Naive B cell (primary cell): ENCODE measurements at regions not wholly inside any gene's neighbourhood (a gene's known extent, or its start where the extent isn't known, plus 50 kb on each side); places are given as distances from the start of the nearest gene placed in this dataset.

Source experiments
- ATAC-seq, 2 donors: fragments of 150-1000 bp; cut with Tn5 transposase; 2 replicates each; pipeline ENCODE4 v1.10.0; 2021; ENCODE audit warnings: low read depth in 2 of 2, mild to moderate bottlenecking in 2 of 2, moderate library complexity in 2 of 2
- DNase-seq: peaks from one replicate; pipeline ENCODE4 v3.0.0; 2022
- H3K27ac Mint-ChIP-seq, 6 donors: one replicate each; pipeline ENCODE4 v1.8.0; 2020 to 2022; ENCODE audit warnings: mild to moderate bottlenecking in 6 of 6, mixed read lengths in 6 of 6, moderate library complexity in 5 of 6, inconsistent platforms in 2 of 6
- H3K27me3 Mint-ChIP-seq, 3 donors: one replicate each; pipeline ENCODE4 v1.8.0; 2021 to 2022; ENCODE audit warnings: mixed read lengths in 3 of 3, mild to moderate bottlenecking in 1 of 3
- H3K36me3 Mint-ChIP-seq, 2 donors: one replicate each; pipeline ENCODE4 v1.8.0; 2020 to 2022; ENCODE audit warnings: mixed read lengths in 2 of 2, inconsistent platforms in 1 of 2, mild to moderate bottlenecking in 1 of 2
- H3K4me1 Mint-ChIP-seq, 3 donors: one replicate each; pipeline ENCODE4 v1.8.0; 2020 to 2022; ENCODE audit warnings: mixed read lengths in 3 of 3, inconsistent platforms in 1 of 3, mild to moderate bottlenecking in 1 of 3, moderate library complexity in 1 of 3
- H3K4me3 Mint-ChIP-seq, 8 donors: one replicate each; pipeline ENCODE4 v1.8.0; 2020 to 2022; ENCODE audit warnings: mild to moderate bottlenecking in 8 of 8, mixed read lengths in 8 of 8, moderate library complexity in 8 of 8, inconsistent platforms in 2 of 8
- H3K9me3 Mint-ChIP-seq, 7 donors: one replicate each; pipeline ENCODE4 v1.8.0; 2020 to 2022; ENCODE audit warnings: mixed read lengths in 7 of 7, mild to moderate bottlenecking in 5 of 7, inconsistent platforms in 2 of 7, moderate library complexity in 1 of 7

DNA sequence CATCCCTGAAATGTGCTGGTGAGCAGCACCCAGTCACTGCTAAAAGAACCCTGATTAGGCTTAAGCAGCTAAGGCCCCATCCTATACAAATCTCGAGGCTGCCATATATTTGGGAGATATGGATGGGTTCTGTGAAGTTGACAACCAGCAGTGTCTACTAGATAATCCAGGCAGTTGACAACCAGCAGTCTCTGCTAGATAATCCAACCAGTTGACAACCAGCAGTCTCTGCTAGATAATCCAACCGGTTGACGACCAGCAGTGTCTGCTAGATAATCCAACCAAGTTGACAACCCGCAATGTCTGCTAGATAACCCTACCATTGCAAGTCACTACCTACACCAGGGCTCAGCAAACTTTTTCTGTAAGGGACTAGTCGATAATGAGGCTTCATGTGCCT is 58.3 kb upstream of the KDM7A start:
- ATAC-seq (no peak), DNase-seq (no peak)
- H3K4me3 Mint-ChIP-seq = peak overlapping the region in 3 of 8 donors; percentile 7 to 34 (median 12)
- no peaks in the 10 kb centered on the region for H3K27me3 Mint-ChIP-seq
- peak overlapping the region in 3 of 6 donors; percentile 38 to 49 (median 38) for H3K27ac Mint-ChIP-seq
- H3K9me3 Mint-ChIP-seq = no peaks in the 10 kb centered on the region
- peaks cover 36 to 53% (median 47%) of the 10 kb centered on the region in 3 donors for H3K4me1 Mint-ChIP-seq
- no peaks in the 10 kb centered on the region for H3K36me3 Mint-ChIP-seq

DNA sequence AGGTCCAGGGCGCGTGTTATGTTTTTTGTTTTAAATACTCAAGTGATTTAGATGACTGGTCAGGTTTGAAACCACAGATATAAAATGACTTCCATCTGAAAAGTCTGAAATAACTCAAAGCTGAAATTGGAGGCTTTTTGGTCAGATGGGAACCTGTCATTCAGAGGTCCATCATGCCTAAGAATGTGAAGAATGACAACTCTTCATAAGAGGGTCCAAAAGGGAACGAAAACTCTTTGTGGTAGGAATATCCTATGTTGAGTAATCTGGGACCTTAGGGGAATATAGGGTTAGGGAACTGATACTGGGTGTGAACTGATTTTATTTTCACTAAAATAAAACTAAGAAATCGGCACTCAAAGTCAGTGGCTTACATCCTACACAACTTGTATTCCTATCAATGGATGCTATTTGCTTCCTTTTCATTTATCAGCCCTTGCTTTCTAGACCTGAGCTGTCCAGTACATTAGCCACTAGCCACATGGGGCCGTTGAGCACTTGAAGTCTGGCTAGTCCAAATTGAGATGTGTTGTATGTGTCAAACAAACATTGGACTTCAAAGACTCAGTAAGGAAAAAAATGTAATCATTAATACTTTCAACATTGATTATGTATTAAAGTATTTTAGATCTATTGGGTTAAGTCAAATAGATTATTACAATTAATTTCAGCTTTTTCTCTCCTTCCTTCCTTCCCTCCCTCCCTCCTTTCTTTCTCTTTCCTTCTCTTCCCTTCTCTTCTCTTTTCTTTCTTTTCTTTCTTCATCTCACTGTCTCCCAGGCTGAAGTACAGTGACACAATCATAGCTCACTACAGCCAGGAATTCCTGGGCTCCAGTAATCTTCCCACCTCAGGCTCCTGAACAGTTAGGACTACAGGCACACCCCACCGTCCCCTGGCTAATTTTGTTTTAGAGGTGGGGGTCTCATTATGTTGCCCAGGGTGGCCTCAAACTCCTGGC is 56.5 kb upstream of the KDM7A start:
- ATAC-seq (peak in 1 of 2 donors; percentile 5), DNase-seq (peak; percentile 54)
- Mint-ChIP-seq H3K36me3 (no peaks in the 10 kb centered on the region), H3K27me3 (no peaks in the 10 kb centered on the region), H3K4me3 (peak overlapping the region; percentile 66 to 99 (median 90)), H3K4me1 (peaks cover 45 to 59% (median 48%) of the 10 kb centered on the region in 3 donors), H3K9me3 (no peaks in the 10 kb centered on the region), H3K27ac (peak overlapping the region; percentile 69 to 100 (median 98))

DNA sequence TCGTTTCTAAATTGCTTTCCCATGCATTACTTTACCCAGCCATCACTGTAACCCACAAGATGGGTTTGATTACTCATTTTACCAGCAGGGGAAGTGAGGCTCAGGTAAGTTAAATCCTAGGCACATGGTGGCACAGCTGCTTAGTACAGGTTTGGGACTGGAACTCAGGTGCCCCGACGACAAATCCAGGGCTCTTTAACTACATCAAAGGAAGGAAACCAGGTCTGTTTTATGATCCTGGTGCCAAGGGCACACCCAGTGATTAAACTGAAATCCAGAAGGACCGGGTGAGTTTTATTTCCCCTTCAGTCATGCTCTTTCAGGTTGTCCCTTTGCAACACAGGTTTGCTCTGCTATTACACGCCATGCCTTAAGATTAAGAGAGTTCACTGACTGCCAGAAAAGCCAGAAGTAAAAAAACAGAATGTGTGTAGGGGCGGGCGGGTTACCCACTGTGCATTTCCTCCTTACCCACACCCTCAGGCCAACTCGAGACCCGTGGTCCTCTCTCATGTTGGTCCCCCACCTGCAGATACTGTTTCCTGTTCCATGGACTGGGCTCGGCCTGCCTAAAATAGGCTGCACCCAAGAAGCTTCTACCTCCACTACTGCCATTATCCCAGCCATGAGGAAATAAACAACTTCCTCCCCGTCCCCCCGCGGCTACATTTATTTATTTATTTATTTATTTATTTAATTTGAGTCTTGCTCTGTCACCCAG is 55.1 kb upstream of the KDM7A start:
- ATAC-seq (no peak), DNase-seq (peak; percentile 61)
- Mint-ChIP-seq H3K27me3 (no peaks in the 10 kb centered on the region), H3K27ac (peak overlapping the region; percentile 97 to 100 (median 98)), H3K9me3 (no peaks in the 10 kb centered on the region), H3K36me3 (no peaks in the 10 kb centered on the region), H3K4me3 (peak overlapping the region; percentile 81 to 99 (median 92)), H3K4me1 (peaks cover 50 to 68% (median 54%) of the 10 kb centered on the region in 3 donors)

DNA sequence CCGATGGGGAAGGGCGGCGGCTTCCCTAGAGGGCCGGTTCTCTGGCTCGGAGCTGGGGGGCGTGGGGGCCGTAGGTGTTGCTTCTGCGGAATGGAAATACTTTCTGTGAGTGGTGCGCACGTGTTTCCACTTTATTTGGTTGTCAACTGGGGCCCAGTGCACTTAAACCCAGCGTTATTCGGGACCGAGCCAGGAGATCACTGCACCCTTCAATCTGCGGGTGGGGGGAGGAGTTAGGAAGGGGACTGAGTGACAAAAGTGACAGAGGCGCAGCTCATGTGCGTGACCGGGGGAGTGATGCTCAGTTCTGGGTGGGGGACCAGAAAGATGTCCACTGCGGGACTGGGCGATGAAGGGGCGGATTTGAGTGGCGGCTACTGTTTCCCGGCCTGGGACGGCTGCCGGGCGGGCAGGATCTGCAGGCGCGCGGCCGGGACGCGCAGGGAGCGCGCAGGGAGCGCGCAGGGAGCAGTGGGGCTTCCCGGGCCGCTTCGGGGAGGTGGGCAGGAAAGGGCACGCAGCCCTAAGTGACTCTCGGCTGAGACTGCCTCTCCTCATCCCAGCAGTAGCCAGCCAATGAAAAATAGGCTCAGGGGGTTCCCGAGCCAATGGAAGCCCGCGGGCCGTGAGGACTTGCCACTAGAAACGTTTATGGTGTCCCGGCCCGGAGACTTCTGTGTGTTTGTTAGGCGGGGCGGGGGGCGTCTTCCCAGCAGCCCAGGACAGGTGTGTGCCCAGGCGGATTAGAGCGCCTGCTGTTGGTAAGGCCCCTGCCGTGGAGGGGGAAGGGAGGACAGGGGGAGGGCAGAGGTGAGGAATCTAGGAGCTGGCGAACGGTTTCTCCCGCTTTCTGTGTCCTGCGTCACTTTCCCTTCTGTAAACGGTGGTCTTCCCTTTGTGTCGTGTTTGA is 54.3 kb upstream of the KDM7A start:
- no peaks in the 10 kb centered on the region for H3K27me3 Mint-ChIP-seq
- peak overlapping the region; percentile 81 to 99 (median 92) for H3K4me3 Mint-ChIP-seq
- H3K27ac Mint-ChIP-seq = peak overlapping the region; percentile 97 to 100 (median 98)
- H3K4me1 Mint-ChIP-seq = peaks cover 53 to 76% (median 60%) of the 10 kb centered on the region in 3 donors
- H3K9me3 Mint-ChIP-seq = no peaks in the 10 kb centered on the region
- peak; percentile 54 for DNase-seq
- H3K36me3 Mint-ChIP-seq = no peaks in the 10 kb centered on the region
- peak; percentile 8 to 15 for ATAC-seq

DNA sequence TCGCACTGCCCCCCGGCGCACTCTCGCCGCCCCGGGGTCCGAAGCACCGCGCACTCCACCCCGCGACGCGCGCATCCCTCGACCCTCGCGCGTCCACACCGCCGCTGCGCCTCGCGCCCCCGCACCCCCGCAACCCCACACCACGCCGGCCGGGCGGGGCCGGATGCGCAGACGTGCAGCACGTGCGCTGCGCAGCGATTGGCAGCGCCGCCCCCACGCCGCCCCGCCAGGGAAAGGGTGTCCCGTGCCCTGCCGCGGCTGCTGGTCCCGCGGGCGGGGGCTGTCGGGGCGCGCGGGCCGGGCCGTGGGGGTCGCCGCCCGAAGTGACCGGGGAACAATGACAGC is 53.7 kb upstream of the KDM7A start:
- no peaks in the 10 kb centered on the region for H3K36me3 Mint-ChIP-seq
- no peaks in the 10 kb centered on the region for H3K27me3 Mint-ChIP-seq
- peaks cover 53 to 78% (median 62%) of the 10 kb centered on the region in 3 donors for H3K4me1 Mint-ChIP-seq
- H3K9me3 Mint-ChIP-seq = no peaks in the 10 kb centered on the region
- peak; percentile 59 to 61 for ATAC-seq
- peak overlapping the region; percentile 97 to 100 (median 98) for H3K27ac Mint-ChIP-seq
- DNase-seq = peak; percentile 86
- H3K4me3 Mint-ChIP-seq = peak overlapping the region; percentile 81 to 99 (median 92)

DNA sequence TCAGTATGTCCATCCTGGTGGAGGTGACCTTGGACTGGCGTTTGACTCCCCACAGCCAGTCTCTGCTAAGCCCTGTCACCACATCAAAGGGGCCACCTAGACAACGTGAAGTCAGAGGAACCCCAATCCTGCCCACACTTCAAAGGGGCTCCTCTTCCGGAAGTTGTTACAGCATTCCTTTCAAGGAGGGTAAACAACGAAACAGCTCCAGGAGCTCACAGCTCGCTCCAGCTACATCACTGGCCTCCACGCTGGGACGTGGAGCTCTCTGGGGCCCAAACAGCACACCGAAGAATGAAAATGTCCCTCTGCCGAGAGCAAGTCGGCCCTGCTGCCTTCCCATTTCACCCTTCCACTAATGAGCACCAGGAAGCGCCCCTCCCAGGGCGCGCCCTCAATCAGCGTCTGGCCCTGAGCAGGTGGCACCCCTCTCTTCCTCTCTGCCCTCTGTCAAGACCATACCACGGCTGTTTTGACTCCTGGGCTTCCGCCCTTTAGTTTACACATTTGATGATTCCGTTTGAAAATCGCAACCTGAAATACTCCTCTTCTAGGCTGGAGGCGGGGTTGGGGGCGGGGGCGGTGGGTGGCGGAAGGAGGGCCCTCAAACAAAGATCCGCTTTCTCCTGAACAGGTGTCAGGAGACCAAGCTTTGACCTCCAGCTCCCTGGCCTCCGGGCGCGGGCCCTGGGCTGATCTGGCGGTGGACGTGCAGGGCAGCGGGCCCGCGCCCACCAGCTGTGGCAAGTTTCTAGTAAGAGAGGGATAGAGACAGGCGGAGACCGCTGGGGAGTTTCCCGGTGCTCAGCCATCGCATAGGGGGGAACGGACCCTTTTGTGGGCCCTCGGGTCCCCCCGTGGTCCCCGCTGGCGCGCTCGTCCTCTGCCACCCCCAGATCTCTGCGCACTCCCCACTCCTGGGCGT is 53.1 kb upstream of the KDM7A start:
- Mint-ChIP-seq H3K4me1 (peaks cover 51 to 79% (median 62%) of the 10 kb centered on the region in 3 donors), H3K9me3 (no peaks in the 10 kb centered on the region), H3K4me3 (peak overlapping the region; percentile 81 to 99 (median 90)), H3K27ac (peak overlapping the region; percentile 96 to 100 (median 98)), H3K27me3 (no peaks in the 10 kb centered on the region), H3K36me3 (no peaks in the 10 kb centered on the region)
- DNase-seq (peak; percentile 89), ATAC-seq (peak; percentile 69 to 72)

DNA sequence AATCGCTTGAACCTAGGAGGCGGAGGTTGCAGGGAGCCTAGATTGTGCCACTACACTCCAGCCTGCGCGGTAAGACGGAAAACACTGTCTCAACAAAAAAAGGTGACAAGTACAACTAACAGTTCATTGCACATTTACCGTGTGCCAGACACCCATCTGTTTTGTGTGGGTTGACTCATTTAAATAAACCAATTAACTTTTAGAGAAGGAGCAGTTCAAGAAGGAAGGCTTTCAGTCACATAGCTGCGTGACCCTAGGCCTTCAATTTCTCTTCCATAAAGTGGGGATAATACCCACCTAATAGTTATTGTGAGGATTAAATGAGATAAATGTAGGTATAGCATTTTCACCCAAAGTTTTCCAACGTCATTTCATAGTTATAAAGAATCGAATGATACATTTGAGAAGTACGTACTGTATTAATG is 52.3 kb upstream of the KDM7A start:
- no peaks in the 10 kb centered on the region for H3K27me3 Mint-ChIP-seq
- H3K9me3 Mint-ChIP-seq = no peaks in the 10 kb centered on the region
- peak; percentile 47 for DNase-seq
- H3K36me3 Mint-ChIP-seq = no peaks in the 10 kb centered on the region
- peak overlapping the region; percentile 81 to 99 (median 90) for H3K4me3 Mint-ChIP-seq
- peaks cover 55 to 83% (median 68%) of the 10 kb centered on the region in 3 donors for H3K4me1 Mint-ChIP-seq
- H3K27ac Mint-ChIP-seq = peak overlapping the region; percentile 96 to 100 (median 98)
- peak in 1 of 2 donors; percentile 6 for ATAC-seq
